Lower lobe of right lung (tissue), 2 donors: ENCODE measurements at regions not wholly inside any gene's neighbourhood (a gene's known extent, or its start where the extent isn't known, plus 50 kb on each side); places are given as distances from the start of the nearest gene placed in this dataset.

ENCODE experiments used
- ATAC-seq, 2 donors: fragments of 200-7000 bp; cut with Tn5 transposase; one replicate each; pipeline ENCODE4 v1.9.1; 2020 to 2022; ENCODE audit warnings: mild to moderate bottlenecking in 2 of 2, moderate library complexity in 2 of 2
- DNase-seq: peaks from one replicate; pipeline ENCODE4 v3.0.0-alpha.2; 2020
- H3K27ac ChIP-seq: fragments of 200-600 bp; one replicate; pipeline ENCODE4 v1.8.0; 2022
- H3K27me3 ChIP-seq: fragments of 200-600 bp; one replicate; pipeline ENCODE4 v1.8.0; 2022; ENCODE audit warnings: low read depth
- H3K36me3 ChIP-seq: fragments of 200-600 bp; one replicate; pipeline ENCODE4 v1.8.0; 2022; ENCODE audit warnings: mild to moderate bottlenecking
- H3K4me1 ChIP-seq: fragments of 200-600 bp; one replicate; pipeline ENCODE4 v1.8.0; 2022
- H3K4me3 ChIP-seq: fragments of 200-600 bp; one replicate; pipeline ENCODE4 v1.8.0; 2022; ENCODE audit warnings: mild to moderate bottlenecking
- H3K9me3 ChIP-seq: fragments of 200-600 bp; one replicate; pipeline ENCODE4 v1.8.0; 2022
- intact Hi-C: fragments of 100-400 bp; cut with DNase I; formaldehyde crosslinking; loops from one replicate; pipeline ENCODE4 v1.11.0; 2022
- TF ChIP-seq, protein P1 (sequence below): fragments of 200-600 bp; IDR thresholded peaks from one replicate; pipeline ENCODE4 v1.8.0; 2022; ENCODE audit warnings: antibody characterized with exemption, mild to moderate bottlenecking
- donor health status: DM: no; HTN: yes; CAD: no; lungs with severe emphysema.

DNA sequence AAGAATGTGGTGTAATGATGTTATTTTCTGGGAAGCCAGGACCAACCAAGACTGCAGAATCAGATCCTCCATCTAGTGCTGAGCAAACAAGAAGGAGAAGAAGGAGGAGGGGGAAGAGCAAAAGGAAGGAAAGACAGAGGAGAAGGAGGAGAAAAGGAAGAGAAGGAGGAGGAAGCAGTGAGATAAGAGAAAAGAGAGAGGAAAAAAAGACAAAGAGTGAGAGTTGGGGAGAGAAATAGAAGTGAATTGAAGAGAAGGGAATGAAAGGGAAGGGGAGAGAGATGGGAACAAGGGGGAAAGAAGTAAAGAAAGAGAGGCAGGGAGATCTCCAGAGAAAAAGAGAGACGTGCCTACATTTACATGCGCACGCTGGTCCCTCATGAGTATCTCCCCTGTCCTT lies 153.5 kb downstream of the MN1 start:
- ATAC-seq (no peak), DNase-seq (no peak)
- intact Hi-C loops = no loop called here
- Histone ChIP-seq H3K27ac (no peak overlapping the region), H3K9me3 (no peaks in the 10 kb centered on the region), H3K4me1 (no peaks in the 10 kb centered on the region), H3K36me3 (no peaks in the 10 kb centered on the region), H3K27me3 (no peaks in the 10 kb centered on the region), H3K4me3 (no peak overlapping the region)
- TF ChIP-seq, protein P1, sequence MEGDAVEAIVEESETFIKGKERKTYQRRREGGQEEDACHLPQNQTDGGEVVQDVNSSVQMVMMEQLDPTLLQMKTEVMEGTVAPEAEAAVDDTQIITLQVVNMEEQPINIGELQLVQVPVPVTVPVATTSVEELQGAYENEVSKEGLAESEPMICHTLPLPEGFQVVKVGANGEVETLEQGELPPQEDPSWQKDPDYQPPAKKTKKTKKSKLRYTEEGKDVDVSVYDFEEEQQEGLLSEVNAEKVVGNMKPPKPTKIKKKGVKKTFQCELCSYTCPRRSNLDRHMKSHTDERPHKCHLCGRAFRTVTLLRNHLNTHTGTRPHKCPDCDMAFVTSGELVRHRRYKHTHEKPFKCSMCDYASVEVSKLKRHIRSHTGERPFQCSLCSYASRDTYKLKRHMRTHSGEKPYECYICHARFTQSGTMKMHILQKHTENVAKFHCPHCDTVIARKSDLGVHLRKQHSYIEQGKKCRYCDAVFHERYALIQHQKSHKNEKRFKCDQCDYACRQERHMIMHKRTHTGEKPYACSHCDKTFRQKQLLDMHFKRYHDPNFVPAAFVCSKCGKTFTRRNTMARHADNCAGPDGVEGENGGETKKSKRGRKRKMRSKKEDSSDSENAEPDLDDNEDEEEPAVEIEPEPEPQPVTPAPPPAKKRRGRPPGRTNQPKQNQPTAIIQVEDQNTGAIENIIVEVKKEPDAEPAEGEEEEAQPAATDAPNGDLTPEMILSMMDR = no peak

DNA sequence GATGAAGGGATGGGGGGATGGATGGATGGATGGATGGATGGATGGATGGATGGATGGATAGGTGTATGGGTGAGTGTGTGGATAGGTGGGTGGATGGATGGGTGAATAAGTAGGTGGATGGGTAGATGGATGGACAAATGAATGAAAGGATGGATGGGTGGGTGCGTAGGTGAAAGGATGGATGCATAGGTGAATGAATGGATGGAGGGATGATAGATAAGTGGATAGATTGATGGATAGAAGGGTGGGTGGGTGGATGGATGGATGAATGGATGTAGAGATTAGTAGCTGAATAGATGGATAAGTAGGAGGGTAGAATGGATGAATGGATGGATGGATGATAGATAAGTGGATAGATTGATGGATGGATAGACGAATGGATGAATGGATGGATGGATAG lies 152.7 kb downstream of the MN1 start:
- H3K27ac ChIP-seq = no peak overlapping the region

DNA sequence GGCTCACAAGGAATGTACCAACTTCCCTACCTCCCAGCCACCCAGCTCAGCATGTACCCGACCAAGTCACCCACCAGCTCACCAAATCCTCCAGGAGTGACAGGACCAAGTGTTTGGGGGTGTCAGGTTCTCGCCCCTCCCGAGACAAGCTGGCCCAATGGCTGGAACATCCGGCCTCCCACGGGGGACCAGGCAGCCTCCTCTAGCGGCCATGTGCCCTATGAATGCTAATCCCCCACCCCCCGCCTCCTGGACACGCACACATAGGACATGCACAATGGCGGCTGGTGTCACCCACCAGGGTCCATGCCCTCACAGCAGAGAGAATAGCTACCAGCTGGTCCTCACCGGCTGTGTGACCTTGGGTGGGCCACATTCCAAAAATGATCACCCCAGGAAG lies 151.0 kb downstream of the MN1 start:
- intact Hi-C loops = no loop called here

More for the DNA sequence above, 152.7 kb downstream of the MN1 start:
- Histone ChIP-seq H3K27me3 (no peaks in the 10 kb centered on the region), H3K4me1 (no peaks in the 10 kb centered on the region), H3K9me3 (no peaks in the 10 kb centered on the region), H3K36me3 (no peaks in the 10 kb centered on the region), H3K4me3 (no peak overlapping the region)
- intact Hi-C loops = no loop called here
- ATAC-seq (no peak), DNase-seq (no peak)
- TF ChIP-seq, protein P1 = no peak

DNA sequence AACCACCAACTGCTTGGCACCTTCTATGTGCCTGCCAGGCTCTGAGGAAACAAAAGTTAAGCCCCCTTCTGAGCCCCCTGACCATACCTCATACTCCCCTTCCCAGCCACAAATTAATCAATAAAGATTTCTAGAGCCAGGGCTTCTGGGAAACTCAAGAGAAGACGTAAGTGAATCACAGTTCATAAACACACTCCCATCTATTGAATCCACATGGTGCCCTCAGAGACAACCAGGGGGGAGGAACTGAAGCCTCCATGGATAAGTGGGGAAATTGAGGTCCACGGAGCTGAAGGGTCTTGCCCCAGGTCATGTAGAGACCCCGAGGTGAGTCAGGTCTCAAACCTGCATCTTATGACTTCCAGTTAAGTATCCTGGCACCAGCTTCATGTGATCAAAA lies 150.6 kb downstream of the MN1 start:
- Histone ChIP-seq H3K4me3 (no peak overlapping the region), H3K27ac (no peak overlapping the region), H3K27me3 (no peaks in the 10 kb centered on the region), H3K9me3 (no peaks in the 10 kb centered on the region), H3K4me1 (no peaks in the 10 kb centered on the region), H3K36me3 (no peaks in the 10 kb centered on the region)
- DNase-seq (no peak), ATAC-seq (no peak)
- TF ChIP-seq, protein P1 = no peak
- intact Hi-C loops = no loop called here

More for the DNA sequence above, 151.0 kb downstream of the MN1 start:
- Histone ChIP-seq H3K36me3 (no peaks in the 10 kb centered on the region), H3K27me3 (no peaks in the 10 kb centered on the region), H3K4me1 (no peaks in the 10 kb centered on the region), H3K4me3 (no peak overlapping the region), H3K27ac (no peak overlapping the region), H3K9me3 (no peaks in the 10 kb centered on the region)
- ATAC-seq (no peak), DNase-seq (no peak)
- TF ChIP-seq, protein P1 = no peak

DNA sequence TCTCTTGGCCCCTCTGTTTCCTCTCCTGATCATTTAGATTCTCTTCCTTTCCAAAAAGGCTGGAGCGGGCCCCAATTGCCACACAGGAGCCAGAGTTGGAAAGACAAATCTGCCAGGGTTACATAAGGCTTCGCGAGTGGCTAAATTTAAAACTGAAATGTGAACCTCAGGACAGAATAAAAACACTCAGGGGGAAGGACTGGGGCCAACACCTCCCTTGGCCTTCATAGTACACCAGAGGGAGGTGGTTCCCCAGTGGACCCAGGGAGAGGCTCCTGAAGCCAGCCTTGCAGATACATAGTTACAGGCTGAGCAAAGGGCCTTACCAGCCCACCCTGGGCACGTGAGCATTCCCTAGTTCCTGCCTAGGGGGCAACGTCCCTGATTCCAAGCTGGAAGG lies 150.1 kb downstream of the MN1 start:
- DNase-seq (no peak), ATAC-seq (no peak)
- intact Hi-C loops = no loop called here
- TF ChIP-seq, protein P1 = no peak
- H3K27me3 ChIP-seq = no peaks in the 10 kb centered on the region
- H3K4me1 ChIP-seq = no peaks in the 10 kb centered on the region
- peaks cover 2% of the 10 kb centered on the region for H3K9me3 ChIP-seq
- no peaks in the 10 kb centered on the region for H3K36me3 ChIP-seq
- H3K4me3 ChIP-seq = no peak overlapping the region
- H3K27ac ChIP-seq = no peak overlapping the region
